HEK293 (cell line): ENCODE measurements at regions not wholly inside any gene's neighbourhood (a gene's known extent, or its start where the extent isn't known, plus 50 kb on each side); places are given as distances from the start of the nearest gene placed in this dataset.
A peak's percentile ranks its signal among the peaks of the same experiment; 100 is the strongest.

Experiments used
- GLI2 ChIP-seq: fragments of 450-650 bp; formaldehyde crosslinking; IDR thresholded peaks from 2 replicates; pipeline ENCODE4; 2017; ENCODE audit warnings: missing biosample characterization, missing genetic modification characterization, low read depth, borderline replicate concordance
- GLIS2 ChIP-seq: fragments of 450-650 bp; formaldehyde crosslinking; IDR thresholded peaks from 2 replicates; pipeline ENCODE4 v1.5.1; 2016; ENCODE audit warnings: missing biosample characterization, missing genetic modification characterization
- KLF17 ChIP-seq: fragments of 450-650 bp; formaldehyde crosslinking; IDR thresholded peaks from 2 replicates; pipeline ENCODE4 v1.5.1; 2016; ENCODE audit warnings: missing biosample characterization, missing genetic modification characterization
- REPIN1 ChIP-seq: fragments of 450-650 bp; formaldehyde crosslinking; IDR thresholded peaks from 2 replicates; pipeline ENCODE4 v1.5.1; 2017; ENCODE audit warnings: missing biosample characterization, missing genetic modification characterization, low read depth
- SCRT1 ChIP-seq: fragments of 450-650 bp; formaldehyde crosslinking; IDR thresholded peaks from 2 replicates; pipeline ENCODE4 v1.5.1; 2016; ENCODE audit warnings: missing biosample characterization, missing genetic modification characterization, borderline replicate concordance
- ZBTB11 ChIP-seq: fragments of 450-650 bp; formaldehyde crosslinking; conservative IDR thresholded peaks from 2 replicates; pipeline ENCODE4 v1.5.1; 2016; ENCODE audit warnings: low read depth, missing biosample characterization, missing genetic modification characterization
- ZBTB6 ChIP-seq: fragments of 450-650 bp; formaldehyde crosslinking; IDR thresholded peaks from 2 replicates; pipeline ENCODE4 v1.5.1; 2017; ENCODE audit warnings: missing biosample characterization, missing genetic modification characterization
- ZBTB7A ChIP-seq: fragments of 450-650 bp; formaldehyde crosslinking; IDR thresholded peaks from 2 replicates; pipeline ENCODE4 v1.5.1; 2016; ENCODE audit warnings: low read depth, missing biosample characterization, missing genetic modification characterization
- ZNF184 ChIP-seq: fragments of 450-650 bp; IDR thresholded peaks from 2 replicates; pipeline ENCODE4 v1.5.1; 2018; ENCODE audit warnings: missing biosample characterization, mild to moderate bottlenecking, missing genetic modification characterization
- ZNF266 ChIP-seq: fragments of 450-650 bp; formaldehyde crosslinking; IDR thresholded peaks from 2 replicates; pipeline ENCODE4 v1.5.1; 2016; ENCODE audit warnings: missing biosample characterization, missing genetic modification characterization, low read depth
- ZNF354C ChIP-seq: fragments of 450-650 bp; formaldehyde crosslinking; IDR thresholded peaks from 2 replicates; pipeline ENCODE4 v1.5.1; 2016; ENCODE audit warnings: missing biosample characterization, missing genetic modification characterization, low read depth, borderline replicate concordance
- ZNF394 ChIP-seq: fragments of 450-650 bp; formaldehyde crosslinking; IDR thresholded peaks from 2 replicates; pipeline ENCODE4 v1.5.1; 2016; ENCODE audit warnings: missing biosample characterization, missing genetic modification characterization, mild to moderate bottlenecking, moderate library complexity, borderline replicate concordance
- ZNF433 ChIP-seq: fragments of 450-650 bp; formaldehyde crosslinking; IDR thresholded peaks from 2 replicates; pipeline ENCODE4 v1.5.1; 2016; ENCODE audit warnings: missing biosample characterization, missing genetic modification characterization, low read depth
- ZNF488 ChIP-seq: fragments of 450-650 bp; formaldehyde crosslinking; IDR thresholded peaks from 2 replicates; pipeline ENCODE4 v1.5.1; 2016; ENCODE audit warnings: missing biosample characterization, missing genetic modification characterization
- ZNF510 ChIP-seq: fragments of 450-650 bp; formaldehyde crosslinking; IDR thresholded peaks from 2 replicates; pipeline ENCODE4 v1.5.1; 2018; ENCODE audit warnings: mild to moderate bottlenecking, missing genetic modification characterization, missing biosample characterization; ENCODE audit not compliant: insufficient replicate concordance
- ZNF624 ChIP-seq: fragments of 450-650 bp; formaldehyde crosslinking; IDR thresholded peaks from 2 replicates; pipeline ENCODE4 v1.5.1; 2017; ENCODE audit warnings: missing biosample characterization, missing genetic modification characterization
- TF ChIP-seq, protein P1 (sequence below): fragments of 450-650 bp; formaldehyde crosslinking; IDR thresholded peaks from 2 replicates; pipeline ENCODE4 v1.5.1; 2016; ENCODE audit warnings: missing biosample characterization, missing genetic modification characterization
- TF ChIP-seq, protein P2 (sequence below): fragments of 450-650 bp; IDR thresholded peaks from 2 replicates; pipeline ENCODE4 v1.5.1; 2018; ENCODE audit warnings: missing biosample characterization, mild to moderate bottlenecking, missing genetic modification characterization
- TF ChIP-seq, protein P3 (sequence below): fragments of 450-650 bp; formaldehyde crosslinking; IDR thresholded peaks from 2 replicates; pipeline ENCODE4; 2016; ENCODE audit warnings: missing biosample characterization, missing genetic modification characterization
- TF ChIP-seq, protein P4 (sequence below): fragments of 450-650 bp; formaldehyde crosslinking; IDR thresholded peaks from 2 replicates; pipeline ENCODE4 v1.5.1; 2016; ENCODE audit warnings: missing biosample characterization, missing genetic modification characterization
- TF ChIP-seq, protein P5 (sequence below): fragments of 450-650 bp; formaldehyde crosslinking; conservative IDR thresholded peaks from 2 replicates; pipeline ENCODE4 v1.5.1; 2016; ENCODE audit warnings: low read depth, missing biosample characterization, missing genetic modification characterization

DNA sequence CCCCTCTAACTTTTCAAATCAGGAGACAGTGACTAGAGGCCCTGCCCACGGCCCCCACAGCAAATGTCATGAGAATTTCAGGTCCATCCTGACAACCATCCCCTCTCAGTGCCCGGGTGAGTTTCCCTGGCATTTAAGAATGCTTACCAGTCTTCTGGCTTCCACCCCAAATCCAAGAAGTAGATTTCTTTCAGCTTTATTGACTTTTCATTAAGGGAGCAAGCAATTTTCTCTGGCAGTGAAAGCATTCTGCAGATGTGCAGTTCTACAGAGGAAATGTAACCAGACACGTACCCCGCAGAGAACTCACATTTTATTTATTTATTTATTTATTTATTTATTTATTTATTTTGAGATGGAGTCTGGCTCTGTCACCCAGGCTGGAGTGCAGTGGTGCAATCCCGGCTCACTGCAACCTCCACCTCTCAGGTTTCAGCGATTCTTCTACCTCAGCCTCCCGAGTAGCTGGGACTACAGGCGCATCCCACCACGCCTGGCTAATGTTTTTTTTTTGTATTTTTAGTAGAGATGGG is 120.9 kb upstream of the KCTD7 start (continued):
- TF ChIP-seq KLF17 (tag by site-specific recombination) (no peak), ZNF624 (no peak), ZNF488 (tag by site-specific recombination) (no peak), REPIN1 (no peak), ZNF510 (tag by site-specific recombination) (peak; percentile 12), ZNF266 (tag by site-specific recombination) (peak; percentile 66; the same call in 1 of the 2 replicates), GLI2 (no peak; the same call in 1 of the 2 replicates), ZBTB6 (tag by site-specific recombination) (no peak), SCRT1 (tag by site-specific recombination) (no peak), ZNF433 (no peak), ZNF394 (peak; percentile 88; the same call in 1 of the 2 replicates), ZNF184 (tag by site-specific recombination) (no peak), ZBTB11 (tag by site-specific recombination) (peak; percentile 39; the same call in 1 of the 2 replicates), ZBTB7A (tag by site-specific recombination) (no peak), GLIS2 (no peak), ZNF354C (tag by site-specific recombination) (no peak)
- TF ChIP-seq, protein P1, sequence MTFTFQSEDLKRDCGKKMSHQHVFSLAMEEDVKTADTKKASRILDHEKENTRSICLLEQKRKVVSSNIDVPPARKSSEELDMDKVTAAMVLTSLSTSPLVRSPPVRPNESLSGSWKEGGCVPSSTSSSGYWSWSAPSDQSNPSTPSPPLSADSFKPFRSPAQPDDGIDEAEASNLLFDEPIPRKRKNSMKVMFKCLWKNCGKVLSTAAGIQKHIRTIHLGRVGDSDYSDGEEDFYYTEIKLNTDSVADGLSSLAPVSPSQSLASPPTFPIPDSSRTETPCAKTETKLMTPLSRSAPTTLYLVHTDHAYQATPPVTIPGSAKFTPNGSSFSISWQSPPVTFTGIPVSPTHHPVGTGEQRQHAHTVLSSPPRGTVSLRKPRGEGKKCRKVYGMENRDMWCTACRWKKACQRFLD (tag by site-specific recombination) = no peak
- TF ChIP-seq, protein P2, sequence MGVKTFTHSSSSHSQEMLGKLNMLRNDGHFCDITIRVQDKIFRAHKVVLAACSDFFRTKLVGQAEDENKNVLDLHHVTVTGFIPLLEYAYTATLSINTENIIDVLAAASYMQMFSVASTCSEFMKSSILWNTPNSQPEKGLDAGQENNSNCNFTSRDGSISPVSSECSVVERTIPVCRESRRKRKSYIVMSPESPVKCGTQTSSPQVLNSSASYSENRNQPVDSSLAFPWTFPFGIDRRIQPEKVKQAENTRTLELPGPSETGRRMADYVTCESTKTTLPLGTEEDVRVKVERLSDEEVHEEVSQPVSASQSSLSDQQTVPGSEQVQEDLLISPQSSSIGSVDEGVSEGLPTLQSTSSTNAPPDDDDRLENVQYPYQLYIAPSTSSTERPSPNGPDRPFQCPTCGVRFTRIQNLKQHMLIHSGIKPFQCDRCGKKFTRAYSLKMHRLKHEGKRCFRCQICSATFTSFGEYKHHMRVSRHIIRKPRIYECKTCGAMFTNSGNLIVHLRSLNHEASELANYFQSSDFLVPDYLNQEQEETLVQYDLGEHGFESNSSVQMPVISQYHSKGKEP (tag by site-specific recombination) = no peak
- TF ChIP-seq, protein P3, sequence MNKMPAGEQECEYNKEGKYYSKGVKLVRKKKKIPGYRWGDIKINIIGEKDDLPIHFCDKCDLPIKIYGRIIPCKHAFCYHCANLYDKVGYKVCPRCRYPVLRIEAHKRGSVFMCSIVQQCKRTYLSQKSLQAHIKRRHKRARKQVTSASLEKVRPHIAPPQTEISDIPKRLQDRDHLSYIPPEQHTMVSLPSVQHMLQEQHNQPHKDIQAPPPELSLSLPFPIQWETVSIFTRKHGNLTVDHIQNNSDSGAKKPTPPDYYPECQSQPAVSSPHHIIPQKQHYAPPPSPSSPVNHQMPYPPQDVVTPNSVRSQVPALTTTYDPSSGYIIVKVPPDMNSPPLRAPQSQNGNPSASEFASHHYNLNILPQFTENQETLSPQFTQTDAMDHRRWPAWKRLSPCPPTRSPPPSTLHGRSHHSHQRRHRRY (tag by site-specific recombination) = no peak
- TF ChIP-seq, protein P4, sequence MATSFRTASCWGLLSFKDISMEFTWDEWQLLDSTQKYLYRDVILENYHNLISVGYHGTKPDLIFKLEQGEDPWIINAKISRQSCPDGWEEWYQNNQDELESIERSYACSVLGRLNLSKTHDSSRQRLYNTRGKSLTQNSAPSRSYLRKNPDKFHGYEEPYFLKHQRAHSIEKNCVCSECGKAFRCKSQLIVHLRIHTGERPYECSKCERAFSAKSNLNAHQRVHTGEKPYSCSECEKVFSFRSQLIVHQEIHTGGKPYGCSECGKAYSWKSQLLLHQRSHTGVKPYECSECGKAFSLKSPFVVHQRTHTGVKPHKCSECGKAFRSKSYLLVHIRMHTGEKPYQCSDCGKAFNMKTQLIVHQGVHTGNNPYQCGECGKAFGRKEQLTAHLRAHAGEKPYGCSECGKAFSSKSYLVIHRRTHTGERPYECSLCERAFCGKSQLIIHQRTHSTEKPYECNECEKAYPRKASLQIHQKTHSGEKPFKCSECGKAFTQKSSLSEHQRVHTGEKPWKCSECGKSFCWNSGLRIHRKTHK (tag by site-specific recombination) = no peak
- TF ChIP-seq, protein P5, sequence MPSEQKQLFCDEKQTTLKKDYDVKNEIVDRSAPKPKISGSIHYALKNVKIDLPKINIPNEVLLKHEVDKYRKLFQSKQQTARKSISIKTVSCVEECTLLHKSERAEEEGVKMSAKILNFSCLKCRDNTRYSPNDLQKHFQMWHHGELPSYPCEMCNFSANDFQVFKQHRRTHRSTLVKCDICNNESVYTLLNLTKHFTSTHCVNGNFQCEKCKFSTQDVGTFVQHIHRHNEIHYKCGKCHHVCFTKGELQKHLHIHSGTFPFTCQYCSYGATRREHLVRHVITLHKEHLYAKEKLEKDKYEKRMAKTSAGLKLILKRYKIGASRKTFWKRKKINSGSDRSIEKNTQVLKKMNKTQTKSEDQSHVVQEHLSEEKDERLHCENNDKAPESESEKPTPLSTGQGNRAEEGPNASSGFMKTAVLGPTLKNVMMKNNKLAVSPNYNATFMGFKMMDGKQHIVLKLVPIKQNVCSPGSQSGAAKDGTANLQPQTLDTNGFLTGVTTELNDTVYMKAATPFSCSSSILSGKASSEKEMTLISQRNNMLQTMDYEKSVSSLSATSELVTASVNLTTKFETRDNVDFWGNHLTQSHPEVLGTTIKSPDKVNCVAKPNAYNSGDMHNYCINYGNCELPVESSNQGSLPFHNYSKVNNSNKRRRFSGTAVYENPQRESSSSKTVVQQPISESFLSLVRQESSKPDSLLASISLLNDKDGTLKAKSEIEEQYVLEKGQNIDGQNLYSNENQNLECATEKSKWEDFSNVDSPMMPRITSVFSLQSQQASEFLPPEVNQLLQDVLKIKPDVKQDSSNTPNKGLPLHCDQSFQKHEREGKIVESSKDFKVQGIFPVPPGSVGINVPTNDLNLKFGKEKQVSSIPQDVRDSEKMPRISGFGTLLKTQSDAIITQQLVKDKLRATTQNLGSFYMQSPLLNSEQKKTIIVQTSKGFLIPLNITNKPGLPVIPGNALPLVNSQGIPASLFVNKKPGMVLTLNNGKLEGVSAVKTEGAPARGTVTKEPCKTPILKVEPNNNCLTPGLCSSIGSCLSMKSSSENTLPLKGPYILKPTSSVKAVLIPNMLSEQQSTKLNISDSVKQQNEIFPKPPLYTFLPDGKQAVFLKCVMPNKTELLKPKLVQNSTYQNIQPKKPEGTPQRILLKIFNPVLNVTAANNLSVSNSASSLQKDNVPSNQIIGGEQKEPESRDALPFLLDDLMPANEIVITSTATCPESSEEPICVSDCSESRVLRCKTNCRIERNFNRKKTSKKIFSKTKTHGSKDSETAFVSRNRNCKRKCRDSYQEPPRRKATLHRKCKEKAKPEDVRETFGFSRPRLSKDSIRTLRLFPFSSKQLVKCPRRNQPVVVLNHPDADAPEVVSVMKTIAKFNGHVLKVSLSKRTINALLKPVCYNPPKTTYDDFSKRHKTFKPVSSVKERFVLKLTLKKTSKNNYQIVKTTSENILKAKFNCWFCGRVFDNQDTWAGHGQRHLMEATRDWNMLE (tag by site-specific recombination) = peak; percentile 83
